ENCODE measurements at regions not wholly inside any gene's neighbourhood (a gene's known extent, or its start where the extent isn't known, plus 50 kb on each side); places are given as distances from the start of the nearest gene placed in this dataset.

GRCh38 chr10:123515661-123516060, 150.5 kb upstream of the GPR26 start:
- TF ChIP-seq CTCF (IDR thresholded peaks at IDR 0.05; ENCODE audit: insufficient read depth, low read length, severe bottlenecking) = no peak
- Histone ChIP-seq H3K27me3 (ENCODE audit: control insufficient read depth, insufficient read depth, low read length) (no peaks in the 10 kb centered on the region), H3K4me3 (ENCODE audit: low read depth, low read length) (no peak overlapping the region), H3K36me3 (ENCODE audit: control insufficient read depth, insufficient read depth, low read length) (no peaks in the 10 kb centered on the region)
- DNase-seq (ENCODE audit: low read depth) = no peak
- no peak for FAIRE-seq

GRCh38 chr10:123516291-123516690, 149.9 kb upstream of the GPR26 start:
- no peak for DNase-seq (ENCODE audit: low read depth)

GRCh38 chr10:123517426-123517825, 148.7 kb upstream of the GPR26 start:
- H3K27me3 ChIP-seq (ENCODE audit: control insufficient read depth, insufficient read depth, low read length) = no peaks in the 10 kb centered on the region
- no peak for TF ChIP-seq CTCF (IDR thresholded peaks at IDR 0.05; ENCODE audit: insufficient read depth, low read length, severe bottlenecking)
- H3K4me3 ChIP-seq (ENCODE audit: low read depth, low read length) = no peak overlapping the region
- FAIRE-seq (no peak), DNase-seq (ENCODE audit: low read depth) (no peak)
- no peaks in the 10 kb centered on the region for H3K36me3 ChIP-seq (ENCODE audit: control insufficient read depth, insufficient read depth, low read length)

More at GRCh38 chr10:123516291-123516690, 149.9 kb upstream of the GPR26 start:
- Histone ChIP-seq H3K36me3 (ENCODE audit: control insufficient read depth, insufficient read depth, low read length) (no peaks in the 10 kb centered on the region), H3K4me3 (ENCODE audit: low read depth, low read length) (no peak overlapping the region), H3K27me3 (ENCODE audit: control insufficient read depth, insufficient read depth, low read length) (no peaks in the 10 kb centered on the region)
- FAIRE-seq = no peak
- no peak for TF ChIP-seq CTCF (IDR thresholded peaks at IDR 0.05; ENCODE audit: insufficient read depth, low read length, severe bottlenecking)

- no peak overlapping the region for H3K4me3 ChIP-seq (ENCODE audit: low read depth, low read length)
- no peak for FAIRE-seq
- no peaks in the 10 kb centered on the region for H3K36me3 ChIP-seq (ENCODE audit: control insufficient read depth, insufficient read depth, low read length)
- no peak for DNase-seq (ENCODE audit: low read depth)
- H3K27me3 ChIP-seq (ENCODE audit: control insufficient read depth, insufficient read depth, low read length) = no peaks in the 10 kb centered on the region
- TF ChIP-seq CTCF (IDR thresholded peaks at IDR 0.05; ENCODE audit: insufficient read depth, low read length, severe bottlenecking) = no peak
Measured at GRCh38 chr10:123517901-123518300, 148.3 kb upstream of the GPR26 start.

GRCh38 chr10:123518765-123519164, 147.4 kb upstream of the GPR26 start:
- FAIRE-seq (no peak), DNase-seq (ENCODE audit: low read depth) (no peak)
- H3K36me3 ChIP-seq (ENCODE audit: control insufficient read depth, insufficient read depth, low read length) = no peaks in the 10 kb centered on the region
- no peaks in the 10 kb centered on the region for H3K27me3 ChIP-seq (ENCODE audit: control insufficient read depth, insufficient read depth, low read length)
- no peak for TF ChIP-seq CTCF (IDR thresholded peaks at IDR 0.05; ENCODE audit: insufficient read depth, low read length, severe bottlenecking)
- H3K4me3 ChIP-seq (ENCODE audit: low read depth, low read length) = no peak overlapping the region

GRCh38 chr10:123519861-123520260, 146.3 kb upstream of the GPR26 start:
- DNase-seq (ENCODE audit: low read depth) (no peak), FAIRE-seq (no peak)
- no peaks in the 10 kb centered on the region for H3K36me3 ChIP-seq (ENCODE audit: control insufficient read depth, insufficient read depth, low read length)
- TF ChIP-seq CTCF (IDR thresholded peaks at IDR 0.05; ENCODE audit: insufficient read depth, low read length, severe bottlenecking) = no peak
- H3K4me3 ChIP-seq (ENCODE audit: low read depth, low read length) = no peak overlapping the region
- no peaks in the 10 kb centered on the region for H3K27me3 ChIP-seq (ENCODE audit: control insufficient read depth, insufficient read depth, low read length)
